PFSK-1 (cell line): ENCODE measurements at regions not wholly inside any gene's neighbourhood (a gene's known extent, or its start where the extent isn't known, plus 50 kb on each side); places are given as distances from the start of the nearest gene placed in this dataset.

Experiments used
- FOXP2 ChIP-seq: optimal IDR thresholded peaks from 2 replicates; pipeline ENCODE3; 2011; ENCODE audit warnings: borderline replicate concordance, control low read depth, inconsistent platforms; ENCODE audit not compliant: insufficient read depth; ENCODE audit errors: extremely low read length, extremely low read depth
- POLR2AphosphoS5 ChIP-seq: IDR thresholded peaks from 2 replicates; pipeline ENCODE4 v1.6.1; 2012; ENCODE audit warnings: low read depth, mild to moderate bottlenecking, control low read depth, low read length, moderate library complexity
- SIN3A ChIP-seq: IDR thresholded peaks from 2 replicates; pipeline ENCODE4 v1.6.1; 2012; ENCODE audit warnings: mild to moderate bottlenecking, low read length, moderate library complexity, borderline replicate concordance; ENCODE audit not compliant: insufficient read depth
- TAF1 ChIP-seq: IDR thresholded peaks from 2 replicates; pipeline ENCODE4 v1.6.1; 2012; ENCODE audit warnings: low read length, control low read depth, borderline replicate concordance; ENCODE audit not compliant: insufficient read depth

DNA sequence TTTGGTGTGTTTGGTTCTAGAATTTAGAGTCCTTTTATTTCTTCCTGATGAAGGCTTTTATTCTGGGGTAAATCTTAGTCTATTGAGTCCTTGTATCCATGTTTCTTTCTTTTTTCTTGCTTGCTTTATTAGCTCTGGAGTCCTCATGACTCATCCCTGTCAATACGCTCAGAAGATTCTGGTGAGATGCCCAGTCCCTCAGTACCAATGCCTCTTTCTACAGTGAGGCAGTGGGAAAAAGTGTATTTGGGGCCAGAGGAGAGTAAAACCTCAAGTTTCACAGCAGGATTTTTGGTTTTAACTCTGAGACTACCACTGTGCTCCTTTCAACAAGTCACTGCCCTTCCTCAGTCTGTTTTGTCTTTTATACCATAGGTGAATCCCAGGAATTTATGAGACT lies 368.0 kb downstream of the GBA3 start:
- no peak for TF ChIP-seq SIN3A
- TF ChIP-seq TAF1 = no peak
- no peak for TF ChIP-seq FOXP2
- TF ChIP-seq POLR2AphosphoS5 = no peak
